Prostate gland (tissue), 2 donors: ENCODE measurements at regions not wholly inside any gene's neighbourhood (a gene's known extent, or its start where the extent isn't known, plus 50 kb on each side); places are given as distances from the start of the nearest gene placed in this dataset.

Source experiments
- POLR2A ChIP-seq: fragments of 450-650 bp; IDR thresholded peaks from one replicate; pipeline ENCODE4 v1.6.1; 2016; ENCODE audit warnings: antibody characterized with exemption, mild to moderate bottlenecking
- POLR2AphosphoS5 ChIP-seq: sonication (generic); formaldehyde crosslinking; IDR thresholded peaks from one replicate; pipeline ENCODE4 v1.6.1; 2017; ENCODE audit warnings: antibody characterized with exemption
- TF ChIP-seq, protein P1 (sequence below), 4 experiments: fragments of 200-600 bp in 2 of 4; fragments of 450-650 bp in 2 of 4; sonication (generic) in 2 of 4; IDR thresholded peaks; 1 replicate in 3 of 4; 2 replicates in 1 of 4; pipeline ENCODE4 v1.5.1; 2016 to 2019; ENCODE audit warnings: antibody characterized with exemption in 4 of 4, mild to moderate bottlenecking in 2 of 4, moderate library complexity in 2 of 4

DNA sequence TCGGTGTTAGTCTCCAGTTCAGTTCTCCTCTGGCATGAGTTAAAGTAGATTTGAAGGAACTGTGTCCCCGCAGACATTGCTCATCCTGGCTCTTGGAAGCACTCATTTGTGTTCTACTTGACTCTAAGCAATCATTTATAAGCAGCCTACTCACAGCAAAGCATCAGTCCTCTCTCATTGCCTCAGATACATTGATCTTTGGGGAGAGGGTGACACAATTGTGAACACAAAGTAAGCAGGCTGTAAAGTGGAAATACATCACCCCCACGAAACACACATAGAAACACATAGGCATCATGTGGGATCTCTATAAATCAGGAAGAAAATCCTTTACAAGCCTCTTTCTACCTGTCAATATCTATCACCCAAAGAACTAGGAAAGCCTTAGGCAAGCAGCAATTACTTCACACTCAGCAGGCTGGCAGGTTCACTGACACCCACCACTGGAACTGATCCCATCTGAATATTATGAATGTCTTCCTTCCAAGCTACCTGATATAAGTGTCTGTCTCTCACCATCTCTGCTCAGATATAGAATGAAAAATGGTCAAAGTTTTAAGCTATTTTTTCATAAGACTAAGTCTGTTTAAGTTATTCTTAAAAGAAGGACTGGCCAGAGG, 675.8 kb downstream of the HACE1 start:
- TF ChIP-seq, protein P1, sequence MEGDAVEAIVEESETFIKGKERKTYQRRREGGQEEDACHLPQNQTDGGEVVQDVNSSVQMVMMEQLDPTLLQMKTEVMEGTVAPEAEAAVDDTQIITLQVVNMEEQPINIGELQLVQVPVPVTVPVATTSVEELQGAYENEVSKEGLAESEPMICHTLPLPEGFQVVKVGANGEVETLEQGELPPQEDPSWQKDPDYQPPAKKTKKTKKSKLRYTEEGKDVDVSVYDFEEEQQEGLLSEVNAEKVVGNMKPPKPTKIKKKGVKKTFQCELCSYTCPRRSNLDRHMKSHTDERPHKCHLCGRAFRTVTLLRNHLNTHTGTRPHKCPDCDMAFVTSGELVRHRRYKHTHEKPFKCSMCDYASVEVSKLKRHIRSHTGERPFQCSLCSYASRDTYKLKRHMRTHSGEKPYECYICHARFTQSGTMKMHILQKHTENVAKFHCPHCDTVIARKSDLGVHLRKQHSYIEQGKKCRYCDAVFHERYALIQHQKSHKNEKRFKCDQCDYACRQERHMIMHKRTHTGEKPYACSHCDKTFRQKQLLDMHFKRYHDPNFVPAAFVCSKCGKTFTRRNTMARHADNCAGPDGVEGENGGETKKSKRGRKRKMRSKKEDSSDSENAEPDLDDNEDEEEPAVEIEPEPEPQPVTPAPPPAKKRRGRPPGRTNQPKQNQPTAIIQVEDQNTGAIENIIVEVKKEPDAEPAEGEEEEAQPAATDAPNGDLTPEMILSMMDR (IDR thresholded peaks at IDR 0.05) = no peak
- no peak for TF ChIP-seq POLR2A
- TF ChIP-seq POLR2AphosphoS5 = no peak
